HUDEP-2 (cell line): ENCODE measurements at regions not wholly inside any gene's neighbourhood (a gene's known extent, or its start where the extent isn't known, plus 50 kb on each side); places are given as distances from the start of the nearest gene placed in this dataset.
A peak's percentile ranks its signal among the peaks of the same experiment; 100 is the strongest.
"Not testable (repeated sequence)": the region's sequence is repeated elsewhere in the genome, so short reads cannot be mapped to it uniquely, and the experiment has no call there.

Experiments used
- DNase-seq, 76 experiments: peaks; one replicate each; lab custom pipeline; 2025; ENCODE audit not compliant: unreplicated experiment in 76 of 76; lab: John Stamatoyannopoulos, UW

DNA sequence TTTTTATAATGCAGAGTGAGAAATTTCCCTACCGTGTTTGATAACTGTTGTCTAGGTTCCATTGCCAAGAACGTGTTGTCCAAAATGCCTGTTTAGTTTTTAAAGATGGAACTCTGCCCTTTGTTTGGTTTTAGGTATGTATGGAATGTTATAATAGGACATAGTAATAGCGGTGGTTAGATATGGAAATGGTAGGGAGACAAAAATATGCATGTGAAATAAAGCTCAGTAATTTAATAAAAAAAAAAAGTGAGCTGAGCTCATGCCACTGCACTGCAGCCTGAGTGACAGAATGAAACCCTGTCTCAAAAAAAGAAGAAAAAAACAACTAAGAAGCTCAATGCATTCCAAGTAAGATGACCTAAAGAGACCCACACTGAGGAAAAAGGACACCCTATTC lies 72.9 kb downstream of the ZNF783 start:
- DNase-seq: no peak

DNA sequence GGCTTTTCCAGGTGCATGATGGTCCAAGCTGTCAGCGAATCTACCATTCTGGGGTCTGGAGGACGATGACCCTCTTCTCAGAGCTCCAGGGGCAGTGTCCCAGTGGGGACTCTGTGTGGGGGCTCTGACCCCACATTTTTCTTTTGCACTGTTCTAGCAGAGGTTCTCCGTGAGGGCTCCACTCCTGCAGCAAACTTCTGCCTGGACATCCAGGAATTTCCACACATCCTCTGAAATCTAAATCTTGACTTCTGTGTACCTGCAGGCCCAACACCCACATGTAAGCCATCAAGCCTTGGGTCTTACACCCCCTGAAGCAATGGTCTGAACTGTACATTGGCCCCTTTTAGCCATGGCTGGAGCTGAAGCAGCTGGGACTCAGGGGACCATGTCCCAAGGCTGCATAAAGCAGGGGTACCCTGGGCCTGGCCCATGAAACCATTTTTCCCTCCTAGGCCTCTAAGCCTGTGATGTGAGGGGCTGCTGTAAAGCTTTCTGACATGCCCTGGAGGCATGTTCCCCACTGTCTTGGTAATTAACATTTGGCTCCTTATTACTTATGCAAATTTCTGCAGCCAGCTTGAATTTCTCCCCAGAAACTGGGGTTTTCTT lies 86.9 kb downstream of the ZNF783 start:
- DNase-seq: no peak

DNA sequence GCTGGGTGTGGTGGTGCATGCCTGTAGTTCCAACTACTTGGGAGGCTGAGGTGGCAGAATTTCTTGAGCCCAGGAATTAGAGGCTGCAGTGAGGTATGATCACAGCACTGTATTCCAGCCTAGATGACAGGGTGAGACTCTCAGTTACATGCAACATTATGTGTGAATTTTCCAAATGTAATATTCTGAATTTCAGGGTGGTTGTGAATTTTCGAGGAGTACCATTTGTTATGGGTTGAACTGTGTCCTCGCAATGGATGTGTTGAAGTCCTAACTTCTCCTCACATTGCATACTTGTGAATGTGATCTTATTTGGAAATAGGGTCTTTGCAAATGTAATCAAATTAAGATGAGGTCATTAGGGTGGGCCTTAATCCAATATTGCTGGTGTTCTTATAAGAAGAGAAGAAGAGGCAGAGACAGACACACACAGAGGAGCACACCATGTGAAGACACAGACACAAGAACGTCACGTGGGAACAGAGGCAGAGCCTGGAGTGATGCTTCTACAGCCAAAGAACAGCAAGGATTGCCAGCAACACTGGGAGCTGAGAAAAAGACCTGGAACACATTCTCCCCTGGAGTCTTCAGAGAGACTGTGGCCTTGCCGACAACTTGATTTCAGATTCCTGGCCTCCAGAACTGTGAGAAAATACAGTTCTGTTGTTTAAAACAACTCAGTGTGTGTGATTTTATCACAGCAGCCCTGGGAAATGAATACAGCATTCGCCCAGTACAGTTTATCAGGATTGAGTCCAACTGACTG lies 91.9 kb downstream of the ZNF783 start:
- DNase-seq: no peak

DNA sequence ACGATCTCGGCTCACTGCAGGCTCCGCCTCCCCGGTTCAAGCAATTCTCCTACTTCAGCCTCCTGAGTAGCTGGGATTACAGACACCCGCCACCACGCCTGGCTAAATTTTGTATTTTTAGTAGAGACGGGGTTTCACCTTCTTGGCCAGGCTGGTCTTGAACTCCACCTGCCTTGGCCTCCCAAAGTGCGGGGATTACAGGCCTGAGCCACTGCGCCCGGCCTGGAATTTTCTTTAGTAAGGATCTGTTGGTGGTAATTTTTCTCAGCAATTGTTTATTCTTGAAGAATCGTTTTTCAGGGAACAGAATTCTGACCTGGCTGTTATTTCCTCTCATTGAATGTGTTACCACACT lies 93.0 kb downstream of the ZNF783 start:
- DNase-seq: not testable (repeated sequence)

DNA sequence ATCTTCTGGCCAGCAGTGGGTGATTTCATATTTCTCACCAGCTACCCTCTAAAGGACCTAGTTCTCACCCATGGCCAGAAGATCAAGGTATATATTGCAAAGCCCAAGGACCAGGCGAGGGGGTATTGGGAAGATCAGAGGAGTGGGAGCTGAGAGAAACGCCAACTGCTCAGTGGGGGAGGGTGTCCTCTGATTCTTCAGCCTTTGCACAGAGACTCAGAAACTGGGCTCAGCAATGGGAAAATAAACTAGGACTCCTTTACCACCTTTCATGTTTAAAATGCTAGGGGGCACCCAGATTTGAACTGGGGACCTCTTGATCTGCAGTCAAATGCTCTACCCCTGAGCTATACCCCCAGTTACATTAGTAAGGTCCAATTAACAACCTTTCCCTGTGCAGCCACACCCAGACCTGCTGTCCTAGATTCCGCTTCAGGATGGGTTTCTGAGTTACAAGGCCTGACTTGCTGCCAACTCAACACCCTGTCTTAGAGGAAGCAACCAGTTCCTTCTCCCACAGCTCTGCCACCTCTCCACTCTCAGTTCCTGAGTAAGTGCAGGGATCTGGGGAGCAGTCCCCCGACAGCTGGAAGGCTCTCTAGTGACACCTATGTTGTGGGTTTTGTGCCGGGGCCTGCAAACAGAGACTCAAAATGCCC lies 93.5 kb downstream of the ZNF783 start:
- DNase-seq: peak in 9 of 76 experiments; percentile 18 to 71 (median 46)

DNA sequence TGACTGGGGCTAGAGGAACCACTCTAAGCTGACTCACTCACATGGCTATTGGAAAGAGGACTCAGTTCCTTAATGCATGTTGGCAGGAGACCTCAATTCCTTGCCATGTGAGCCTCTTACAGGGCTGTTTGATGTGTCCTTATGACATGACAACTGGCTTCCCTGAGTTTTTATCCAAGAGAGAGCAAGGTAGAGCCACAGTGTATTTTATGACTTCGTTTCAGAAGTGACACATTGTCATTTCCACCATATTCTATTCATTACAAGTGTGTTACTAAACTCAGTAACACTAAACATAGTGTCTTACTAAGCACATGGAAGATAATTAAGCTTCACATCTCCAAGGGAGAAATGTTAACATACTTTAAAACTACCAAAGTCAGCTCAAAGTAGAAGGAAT lies 98.2 kb downstream of the ZNF777 start:
- DNase-seq: no peak

DNA sequence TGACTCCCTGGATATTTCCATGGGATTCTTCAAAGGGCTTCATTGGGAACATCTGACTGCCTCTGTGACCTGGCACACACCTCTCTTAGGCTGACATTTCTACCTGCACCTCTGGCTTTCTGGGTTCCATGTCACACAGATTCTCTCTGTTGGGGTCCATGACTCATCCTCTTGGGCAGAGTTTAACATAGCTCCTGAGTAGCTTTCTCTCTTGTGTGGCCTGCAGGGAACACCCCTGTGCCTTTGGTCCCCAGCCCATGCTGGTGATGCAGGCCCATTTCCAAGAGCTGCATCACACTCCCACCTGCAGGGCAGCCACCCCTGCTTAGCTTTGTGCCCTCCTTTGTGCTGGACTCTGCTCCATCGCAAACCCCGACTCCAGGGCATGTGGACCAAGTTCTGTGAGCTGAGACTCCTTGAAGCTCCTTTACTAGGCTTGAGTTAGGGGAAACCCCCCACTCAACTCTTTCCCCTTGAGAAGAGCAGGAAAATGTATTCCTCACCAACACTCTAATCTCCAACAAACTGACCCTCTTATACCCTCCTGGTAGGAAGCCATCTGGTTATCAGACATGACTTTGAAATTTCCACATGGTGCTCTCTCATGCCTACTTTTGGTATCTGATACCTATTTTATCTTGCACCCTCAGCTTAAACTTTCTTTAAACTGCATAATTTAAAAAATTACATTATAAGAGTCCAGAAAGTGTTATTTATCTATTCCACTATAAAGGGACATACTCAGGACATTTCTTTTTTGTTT lies 93.3 kb downstream of the ZNF777 start:
- no peak for DNase-seq

DNA sequence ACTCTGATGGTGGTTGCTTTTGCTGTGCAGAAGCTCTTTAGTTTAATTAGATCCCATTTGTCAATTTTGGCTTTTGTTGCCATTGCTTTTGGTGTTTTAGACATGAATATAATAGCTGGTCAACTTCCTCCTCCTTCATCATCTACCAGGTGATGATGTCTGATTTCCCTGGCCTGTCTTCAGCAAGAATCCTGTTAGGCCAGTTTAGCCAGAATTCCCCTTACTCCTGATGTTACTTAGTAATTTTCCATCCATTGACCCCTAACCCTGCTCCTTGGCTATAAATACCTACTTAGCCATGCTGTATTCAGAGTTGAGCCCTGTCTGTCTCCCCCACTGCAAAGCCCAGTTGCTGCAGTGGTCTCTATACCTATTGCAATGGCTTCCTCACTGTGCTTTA lies 91.4 kb downstream of the ZNF777 start:
- no peak for DNase-seq

DNA sequence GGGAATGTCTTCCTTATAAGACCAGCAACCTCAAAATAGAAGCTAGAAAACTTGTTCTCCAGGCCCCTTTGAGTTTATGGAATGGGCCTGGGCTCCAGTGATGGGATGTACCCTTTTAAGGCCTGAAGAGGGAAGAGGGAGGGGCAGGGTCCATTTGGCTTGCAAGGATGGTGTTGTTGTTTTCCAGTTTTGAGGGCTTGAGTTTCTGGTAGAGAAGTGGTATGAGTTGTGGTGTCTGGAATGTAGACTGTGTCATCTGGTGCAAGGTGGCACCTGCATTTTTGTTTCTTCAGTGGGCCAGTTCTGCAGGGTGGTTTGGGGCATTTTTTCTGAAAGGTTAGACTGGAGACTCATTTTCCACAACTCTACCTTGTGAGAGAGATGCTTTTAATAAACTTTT lies 90.1 kb downstream of the ZNF777 start:
- DNase-seq: no peak

DNA sequence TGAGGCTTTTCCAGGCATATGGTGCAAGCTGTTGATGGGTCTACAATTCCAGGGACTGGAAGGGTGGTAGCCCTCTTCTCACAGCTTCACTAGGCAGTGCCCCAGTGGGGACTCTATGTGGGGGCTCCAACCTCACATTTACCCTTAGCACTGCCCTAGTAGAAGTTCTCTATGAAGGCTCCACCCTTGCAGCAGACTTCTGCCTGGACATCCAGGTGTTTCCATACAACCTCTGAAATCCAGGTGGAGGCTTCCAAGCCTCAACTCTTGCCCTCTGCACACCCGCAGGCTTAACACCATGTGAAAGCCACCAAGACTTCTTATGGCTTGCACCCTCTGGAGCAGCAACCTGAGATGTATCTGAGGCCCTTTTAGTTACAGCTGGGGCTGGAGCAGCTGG lies 87.8 kb downstream of the ZNF777 start:
- DNase-seq: no peak

DNA sequence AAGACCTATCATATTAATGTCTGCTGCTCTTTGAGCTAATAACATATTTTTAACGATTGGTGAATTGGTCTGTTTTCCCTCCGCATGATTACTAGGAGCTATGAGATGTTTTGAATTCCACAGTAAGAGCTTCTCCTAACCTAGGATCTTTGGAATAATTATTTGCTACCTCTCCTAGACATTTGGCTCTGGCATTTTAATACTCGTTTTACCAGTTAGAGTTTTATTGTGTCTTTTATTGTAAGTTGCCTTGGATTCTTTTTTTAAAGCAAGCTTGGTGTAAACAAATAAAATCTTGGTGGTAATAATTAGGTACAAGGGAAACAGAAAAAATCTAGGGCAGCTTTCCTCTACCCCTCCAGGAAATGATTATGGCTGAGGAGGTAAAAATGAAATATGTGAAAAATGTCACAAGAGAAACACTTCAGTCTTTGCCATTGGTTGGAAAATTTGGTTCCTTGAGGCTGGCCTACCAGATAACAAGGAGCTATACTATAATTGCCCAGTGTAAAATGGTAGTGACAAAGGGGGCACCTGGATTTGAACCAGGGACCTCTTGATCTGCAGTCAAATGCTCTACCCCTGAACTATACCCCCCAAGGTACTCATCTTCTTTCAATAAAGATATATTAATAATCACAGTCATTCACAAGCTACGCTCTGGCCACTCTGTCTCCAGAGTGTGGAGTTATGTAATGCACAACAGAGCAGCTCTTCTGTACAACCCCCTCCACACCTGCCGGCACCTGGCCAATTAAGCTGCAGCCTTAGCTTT lies 85.4 kb downstream of the ZNF777 start:
- no peak for DNase-seq

DNA sequence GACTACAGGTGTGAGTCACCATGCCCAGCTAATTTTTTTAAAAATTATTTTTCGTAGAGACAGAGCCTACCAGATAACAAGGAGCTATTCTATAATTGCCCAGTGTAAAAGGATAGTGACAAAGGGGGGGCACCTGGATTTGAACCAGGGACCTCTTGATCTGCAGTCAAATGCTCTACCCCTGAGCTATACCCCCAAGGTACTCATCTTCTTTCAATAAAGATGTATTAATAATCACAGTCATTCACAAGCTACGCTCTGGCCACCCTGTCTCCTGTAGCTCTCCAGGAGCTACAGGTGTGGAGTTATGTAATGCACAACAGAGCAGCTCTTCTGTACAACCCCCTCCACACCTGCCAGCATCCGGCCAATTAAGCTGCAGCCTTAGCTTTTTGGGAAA lies 83.5 kb downstream of the ZNF777 start:
- no peak for DNase-seq

DNA sequence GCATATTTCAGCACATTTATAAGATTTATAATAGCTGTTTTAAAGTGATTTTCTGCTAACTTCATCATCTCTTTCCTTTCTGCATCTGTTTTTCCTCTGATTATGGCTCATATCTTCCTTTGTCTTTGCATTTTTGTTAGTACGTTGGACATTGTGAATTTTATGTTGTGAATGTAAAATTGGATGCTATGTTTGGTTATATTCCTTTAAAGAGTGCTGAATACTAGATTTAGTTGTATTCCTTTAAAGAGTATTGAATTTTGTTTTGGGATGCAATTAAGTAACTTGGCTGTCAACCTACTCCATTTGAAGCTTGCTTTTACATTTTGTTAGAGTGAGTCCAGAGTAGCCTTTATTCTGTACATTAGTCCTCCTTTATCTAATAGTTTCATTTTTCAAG lies 81.2 kb downstream of the ZNF777 start:
- no peak for DNase-seq

DNA sequence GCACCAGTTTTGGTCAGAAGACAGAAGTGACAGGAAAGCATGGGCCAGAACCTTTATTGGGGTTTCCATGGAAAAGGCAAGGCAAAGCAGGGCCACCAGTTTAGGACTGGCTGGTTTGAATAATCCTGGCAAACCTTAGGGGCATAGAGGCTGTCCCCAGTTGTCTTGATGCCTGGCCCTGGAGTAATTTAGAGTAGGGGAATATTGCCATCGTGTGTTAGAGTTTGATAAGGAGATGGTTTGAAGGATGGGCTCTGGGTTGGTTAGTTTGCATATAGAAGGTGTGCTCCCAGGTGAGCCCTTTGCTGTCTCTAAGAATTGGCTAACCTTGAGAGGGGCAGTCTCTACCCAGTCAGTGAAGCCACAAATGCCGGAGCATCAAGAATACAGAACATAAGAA lies 79.6 kb downstream of the ZNF777 start:
- DNase-seq: peak in 3 of 76 experiments; percentile 9 to 14 (median 11)
